Skin of body (tissue), 1 donor: ENCODE measurements at regions not wholly inside any gene's neighbourhood (a gene's known extent, or its start where the extent isn't known, plus 50 kb on each side); places are given as distances from the start of the nearest gene placed in this dataset.
"Not testable (repeated sequence)": the region's sequence is repeated elsewhere in the genome, so short reads cannot be mapped to it uniquely, and the experiment has no call there.

Experiments used
- DNase-seq: peaks from one replicate; lab custom pipeline; 2025; lab: John Stamatoyannopoulos, UW

- DNase-seq, result no peak
Observed at GRCh38 chr13:87087741-87088140, 583.4 kb upstream of the SLITRK5 start.

DNA sequence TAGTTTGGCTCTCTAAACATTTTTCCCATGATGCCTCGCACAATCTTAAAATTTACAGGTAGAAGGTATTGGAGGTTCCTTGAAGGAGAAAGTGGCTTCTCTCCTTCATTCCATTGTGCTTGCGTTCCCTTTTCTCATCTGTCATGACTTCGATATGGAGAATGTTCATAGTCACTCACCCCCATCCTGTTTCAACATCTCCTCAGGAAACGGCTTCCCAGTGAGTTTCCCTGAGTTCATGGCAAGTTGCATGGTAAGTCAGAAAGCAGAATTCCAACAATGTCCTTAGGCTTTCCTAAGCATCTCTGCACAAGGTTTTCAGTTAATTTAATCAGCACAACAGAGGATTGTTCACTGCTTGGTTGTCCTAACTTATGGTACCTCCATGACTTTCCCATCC, 581.8 kb upstream of the SLITRK5 start:
- DNase-seq, result no peak

GRCh38 chr13:87093399-87093798, 577.8 kb upstream of the SLITRK5 start:
- no peak for DNase-seq

GRCh38 chr13:87094646-87095045, 576.5 kb upstream of the SLITRK5 start:
- DNase-seq, result no peak

DNA sequence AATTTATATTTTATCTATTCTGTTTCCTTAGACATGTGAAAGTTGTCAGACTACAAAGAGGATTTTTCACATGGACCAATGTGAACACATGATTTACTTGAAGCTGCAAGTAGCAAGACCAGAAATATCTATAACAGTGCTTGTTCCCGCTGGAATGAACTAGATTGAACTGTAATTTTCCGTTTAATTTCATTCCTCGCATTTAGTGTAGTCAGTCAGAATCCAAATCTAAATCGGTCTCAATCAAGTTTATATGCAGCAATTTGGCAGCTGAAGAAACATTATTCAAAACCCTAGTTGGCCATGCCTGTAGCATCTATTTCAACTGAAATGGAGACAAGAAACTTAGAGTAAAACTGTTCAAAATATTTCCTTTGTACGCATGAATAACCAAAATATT, 570.7 kb upstream of the SLITRK5 start:
- DNase-seq, result no peak

DNA sequence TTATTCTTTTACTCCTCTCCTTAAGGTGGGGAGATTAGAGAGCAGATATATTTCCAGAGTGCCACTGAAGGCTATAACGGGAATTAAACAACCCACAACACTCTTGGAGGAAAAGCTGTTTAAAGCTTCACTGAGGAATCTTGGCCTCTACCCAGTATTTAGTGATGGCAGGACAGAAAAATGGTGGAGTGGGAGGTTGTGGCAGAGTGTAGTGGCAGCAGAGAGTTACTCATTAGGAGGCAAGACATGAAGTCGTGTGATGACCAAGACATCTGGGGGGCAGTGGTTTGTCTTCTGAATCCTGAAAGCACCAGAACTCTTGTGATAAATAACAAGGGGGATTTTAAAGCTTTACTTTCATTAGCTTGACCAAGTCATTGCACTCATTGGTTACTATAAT, 563.5 kb upstream of the SLITRK5 start:
- no peak for DNase-seq

DNA sequence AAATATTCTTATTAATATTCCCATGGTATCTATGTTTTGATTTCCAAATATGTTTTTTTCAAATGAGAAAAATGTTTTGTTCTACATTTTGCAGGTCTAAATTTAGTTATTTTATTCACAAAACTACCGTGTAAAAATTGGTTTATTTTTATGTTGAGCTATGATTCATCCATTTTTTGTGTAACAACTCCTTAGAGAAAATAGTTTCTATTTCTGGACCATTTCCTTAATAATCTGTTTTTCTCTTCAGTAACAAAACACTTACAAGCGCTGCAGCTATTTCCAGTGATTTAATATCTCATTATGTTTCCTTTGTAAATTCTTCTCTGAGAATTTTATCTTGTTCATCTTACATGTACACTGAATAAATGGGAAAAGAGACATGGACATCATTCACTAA, 550.7 kb upstream of the SLITRK5 start:
- DNase-seq, result no peak

DNA sequence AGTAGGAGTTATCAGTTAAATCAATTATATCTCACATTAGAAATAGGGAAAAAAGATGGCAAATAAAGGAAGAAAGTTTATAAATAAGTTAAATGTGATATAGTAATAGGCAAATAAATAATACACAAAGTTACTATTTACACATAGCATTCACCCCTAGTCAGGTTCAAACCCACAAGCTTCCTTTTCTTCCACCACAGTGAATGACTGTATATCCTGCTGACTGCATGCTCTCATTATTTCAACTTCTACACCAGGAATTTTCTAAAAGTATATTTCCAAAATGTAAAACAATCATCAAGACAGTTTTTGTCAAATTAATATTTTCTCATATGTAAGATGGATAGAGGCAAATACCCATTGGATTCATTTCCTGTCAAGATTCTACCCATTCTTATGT, 548.6 kb upstream of the SLITRK5 start:
- DNase-seq, result no peak

DNA sequence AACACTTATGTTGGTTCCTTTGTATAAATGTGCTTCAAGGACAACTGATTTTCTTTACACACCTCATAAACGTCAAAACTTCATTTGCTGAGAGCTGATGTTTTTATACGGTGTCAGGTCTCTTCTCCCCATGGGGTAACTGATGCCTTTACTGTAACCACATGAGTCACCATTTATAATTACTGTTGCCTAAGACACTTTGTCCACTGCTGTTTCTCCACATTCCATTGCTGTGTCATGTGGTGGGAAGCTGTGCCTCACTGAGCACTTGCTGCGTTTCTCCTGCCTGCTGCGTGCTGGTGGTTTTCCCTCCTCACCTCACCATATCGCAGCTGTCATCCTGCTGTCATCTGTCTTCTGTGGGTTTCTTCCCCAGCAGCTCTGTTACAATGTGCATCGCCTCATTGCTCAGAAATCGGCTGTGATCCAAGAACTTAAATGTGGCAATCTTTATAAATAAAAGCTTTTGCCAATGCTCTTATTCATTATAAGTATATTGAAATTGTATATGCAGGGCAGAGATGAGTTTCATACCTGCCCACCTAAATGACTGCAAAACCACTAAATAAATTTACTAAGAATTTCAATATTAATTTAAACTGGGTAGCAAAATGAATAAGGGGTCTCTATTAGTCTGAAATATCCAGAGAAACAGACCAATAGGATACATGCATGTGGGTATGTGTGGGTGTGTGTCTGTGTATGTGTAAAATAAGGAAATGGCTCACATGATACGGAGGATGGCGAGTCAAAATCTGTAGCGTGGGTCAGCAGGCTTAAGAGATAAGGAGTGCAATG, 547.0 kb upstream of the SLITRK5 start:
- DNase-seq, result no peak

GRCh38 chr13:87124785-87125074, 546.4 kb upstream of the SLITRK5 start:
- no peak for DNase-seq

DNA sequence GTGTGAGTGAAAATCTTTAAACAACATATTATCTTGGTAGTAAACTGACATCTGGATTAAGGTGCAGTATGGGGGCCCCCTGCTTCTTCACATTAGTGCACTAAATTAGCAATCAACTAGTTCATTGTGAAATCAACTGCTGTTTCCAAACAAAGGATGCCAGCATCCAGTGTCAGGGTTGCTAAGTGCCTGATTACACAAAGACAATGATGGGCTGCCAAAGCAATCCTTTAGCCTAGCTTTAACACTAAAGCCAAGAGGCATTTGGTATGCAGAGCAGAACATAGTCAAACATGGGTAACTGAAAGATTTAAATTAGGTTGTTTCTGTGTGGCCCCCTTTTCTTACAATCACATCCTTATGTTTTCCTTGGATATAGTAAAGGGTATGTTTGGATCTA, 543.1 kb upstream of the SLITRK5 start:
- DNase-seq, result no peak

- no peak for DNase-seq
Observed at GRCh38 chr13:87128491-87128890, 542.7 kb upstream of the SLITRK5 start.

DNA sequence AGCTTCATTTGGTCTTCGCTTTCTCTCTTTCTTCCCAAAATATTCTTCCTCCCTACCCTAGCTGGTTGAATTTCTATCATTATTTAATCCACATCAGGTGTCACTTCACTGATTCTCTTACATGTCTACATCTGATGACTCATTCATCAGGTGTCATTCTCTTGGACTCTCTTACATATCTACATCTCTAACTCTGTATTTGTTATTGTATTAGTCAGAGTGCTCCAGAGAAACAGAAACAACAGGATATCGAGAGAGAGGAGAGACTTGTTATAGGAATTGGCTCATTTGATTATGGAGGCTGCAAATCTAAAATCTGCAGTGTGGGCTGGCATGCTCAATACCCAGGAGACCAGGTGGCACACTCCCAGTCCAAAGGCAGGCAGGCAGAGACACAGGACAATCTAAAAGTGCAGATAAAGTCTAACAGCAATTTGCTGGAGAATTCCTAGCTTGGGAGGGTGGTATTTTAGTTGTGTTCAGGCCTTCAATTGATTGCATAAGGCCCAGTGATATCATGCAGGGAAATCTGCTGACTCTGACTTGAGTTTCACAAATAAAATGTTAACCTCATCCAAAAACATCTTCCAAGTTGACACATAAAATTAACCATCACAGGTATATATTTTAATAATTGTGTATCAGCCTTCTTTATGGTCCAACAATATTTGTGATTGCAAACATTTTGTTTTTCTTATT, 541.4 kb upstream of the SLITRK5 start:
- no peak for DNase-seq

- no peak for DNase-seq
Observed at GRCh38 chr13:87130423-87130822, 540.7 kb upstream of the SLITRK5 start.

DNA sequence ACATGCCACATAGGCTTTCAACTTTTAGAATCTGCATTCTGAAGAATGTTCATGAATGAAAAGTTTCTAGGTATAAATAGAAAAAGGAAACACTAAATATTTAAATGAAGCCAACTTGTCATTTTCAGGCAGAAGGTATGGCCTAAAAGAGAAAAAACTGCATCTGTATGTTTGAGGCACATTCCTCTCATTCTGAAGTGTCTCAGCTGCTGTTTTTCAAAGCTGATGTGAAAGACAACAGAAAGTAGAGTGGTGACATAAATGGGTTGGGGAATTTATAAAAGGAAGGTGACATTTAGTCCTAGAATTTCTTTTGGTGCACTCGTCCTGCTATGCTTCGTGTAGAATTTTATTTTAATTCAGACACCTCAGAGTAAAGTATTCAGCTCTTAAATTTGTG, 539.6 kb upstream of the SLITRK5 start:
- no peak for DNase-seq

DNA sequence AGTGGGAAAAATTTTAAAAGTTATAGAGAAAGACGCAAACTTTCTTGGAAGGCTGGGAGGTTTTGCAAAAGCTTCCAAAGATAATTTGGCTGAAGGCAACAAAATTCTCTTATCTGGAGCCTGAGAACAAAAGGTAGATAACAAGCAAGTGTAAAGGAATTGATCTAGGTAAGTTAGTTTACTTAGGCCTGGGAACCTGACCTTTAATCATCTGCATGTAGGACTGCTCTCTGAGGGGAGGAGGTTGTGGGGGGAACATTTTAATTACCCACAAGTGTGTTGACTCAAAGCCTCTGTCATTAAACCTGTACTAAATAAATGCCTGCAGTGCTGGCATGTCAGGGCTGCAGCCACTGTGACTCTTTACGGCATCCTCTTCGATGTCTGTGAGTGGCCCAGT, 532.3 kb upstream of the SLITRK5 start:
- no peak for DNase-seq

- DNase-seq, result no peak
Observed at GRCh38 chr13:87147076-87147475, 524.1 kb upstream of the SLITRK5 start.

- no peak for DNase-seq
Observed at GRCh38 chr13:87153371-87153770, 517.8 kb upstream of the SLITRK5 start.

DNA sequence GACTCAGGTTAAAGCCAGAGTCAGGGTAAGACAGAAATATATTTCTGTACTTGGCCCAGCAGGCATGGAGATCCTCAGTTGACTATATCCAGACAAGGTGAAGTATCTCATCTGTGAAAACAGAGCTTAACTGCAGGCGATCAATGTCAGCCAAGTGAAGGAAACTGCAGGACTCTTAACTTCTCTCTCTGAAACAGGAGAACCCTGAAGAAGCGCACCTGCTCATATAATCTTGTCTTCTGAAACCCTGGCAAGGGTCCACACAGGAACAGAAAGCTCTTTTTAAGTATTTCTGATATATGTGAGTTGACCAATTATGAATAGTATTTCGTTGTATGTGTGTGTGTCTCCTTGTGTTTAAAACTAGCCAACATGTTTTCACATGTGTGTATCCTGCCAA, 504.8 kb upstream of the SLITRK5 start:
- no peak for DNase-seq

DNA sequence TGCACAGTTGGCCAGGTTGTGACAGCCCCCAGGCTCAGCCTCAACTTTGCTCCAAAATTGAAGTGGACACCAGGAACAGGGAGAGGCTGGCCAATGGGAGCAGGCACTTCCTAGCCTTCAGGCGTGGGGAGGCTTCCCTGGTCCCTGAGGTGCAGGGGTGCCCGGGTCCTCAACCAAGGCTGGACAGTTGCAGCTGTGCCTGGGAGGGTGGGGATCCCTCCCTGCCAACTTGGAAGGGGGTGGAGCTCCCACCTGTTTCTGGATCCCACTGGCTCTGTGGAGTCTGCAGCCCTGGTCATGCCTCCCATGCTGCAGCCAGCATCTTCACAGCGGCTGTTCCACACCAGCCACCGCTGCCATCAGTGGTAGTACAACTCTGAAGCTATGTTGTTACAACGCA, 502.8 kb upstream of the SLITRK5 start:
- no peak for DNase-seq

DNA sequence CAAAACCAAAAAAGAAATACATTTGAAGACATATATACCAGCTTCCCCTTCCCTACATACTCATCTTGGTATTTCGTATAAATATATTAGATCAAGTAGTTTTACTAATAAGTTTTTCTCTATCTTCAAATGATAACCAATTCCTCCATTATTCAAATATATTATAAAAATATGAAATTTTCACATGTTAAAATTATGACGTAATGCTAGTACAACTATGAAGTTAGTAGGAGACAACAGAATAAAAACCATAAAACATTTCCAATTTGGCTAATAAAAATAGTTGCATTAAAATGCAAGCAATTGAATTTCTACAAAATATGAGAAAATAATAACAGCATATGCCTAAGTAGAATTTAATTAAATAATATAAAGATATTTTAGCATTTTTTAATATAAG, 501.8 kb upstream of the SLITRK5 start:
- DNase-seq, result no peak

DNA sequence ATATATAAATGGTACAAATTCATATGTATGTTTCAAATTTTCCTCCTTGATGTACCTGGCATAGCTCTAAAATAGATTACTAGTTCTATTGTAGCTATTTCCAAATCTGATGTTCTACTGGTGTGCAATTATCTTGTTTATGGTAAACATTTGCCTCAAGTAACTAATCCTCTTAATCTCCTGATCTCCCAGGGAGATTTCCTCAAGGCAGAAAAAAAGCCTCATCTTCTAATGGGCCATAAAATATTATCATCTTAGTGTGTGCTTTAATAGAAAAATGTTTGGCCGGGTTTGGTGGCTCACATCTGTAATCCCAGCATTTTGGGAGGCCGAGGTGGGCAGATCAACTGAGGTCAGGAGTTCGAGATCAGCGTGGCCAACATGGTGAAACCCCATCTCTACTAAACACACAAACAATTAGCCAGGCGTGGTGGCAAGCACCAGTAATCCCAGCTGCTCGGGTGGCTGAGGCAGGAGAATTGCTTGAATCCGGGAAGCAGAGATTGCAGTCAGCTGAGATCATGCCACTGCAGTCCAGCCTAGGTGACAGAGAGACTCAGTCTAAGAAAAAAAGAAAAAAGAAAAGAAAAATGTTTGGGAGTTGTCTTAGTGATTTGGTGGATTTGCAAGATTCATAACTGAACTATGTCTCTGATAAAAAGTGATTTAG, 498.9 kb upstream of the SLITRK5 start:
- no peak for DNase-seq

- DNase-seq, result not testable (repeated sequence)
Observed at GRCh38 chr13:87185138-87185537, 486.0 kb upstream of the SLITRK5 start.
